C4-2B (cell line): ENCODE measurements at regions not wholly inside any gene's neighbourhood (a gene's known extent, or its start where the extent isn't known, plus 50 kb on each side); places are given as distances from the start of the nearest gene placed in this dataset.

ENCODE experiments used
- ZFX ChIP-seq: fragments of 450-650 bp; IDR thresholded peaks from 2 replicates; pipeline ENCODE4 v1.6.1; 2017
- TF ChIP-seq, protein P1 (sequence below): fragments of 450-650 bp; conservative IDR thresholded peaks from 2 replicates; pipeline ENCODE4 v1.5.1; 2017; ENCODE audit warnings: mild to moderate bottlenecking

DNA sequence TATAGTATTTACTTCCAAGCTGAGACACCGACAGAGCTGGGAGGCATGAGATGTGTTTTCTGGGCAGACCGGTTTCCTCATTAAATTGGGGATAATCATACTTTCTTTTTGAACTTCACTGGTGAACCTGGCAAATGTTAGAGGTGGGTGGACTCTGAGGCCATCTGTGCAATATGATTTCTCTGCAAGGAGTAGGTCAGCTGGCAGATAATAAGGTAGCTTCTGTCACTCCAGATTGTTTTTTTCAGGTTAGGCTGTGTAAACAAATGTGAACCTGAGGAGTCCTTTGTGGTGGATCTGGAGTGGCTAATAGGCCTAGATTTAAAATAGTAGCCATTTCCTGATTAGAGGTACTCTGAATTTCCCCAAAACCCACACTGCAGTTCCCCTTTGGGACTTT lies 75.4 kb upstream of the S1PR3 start:
- TF ChIP-seq, protein P1, sequence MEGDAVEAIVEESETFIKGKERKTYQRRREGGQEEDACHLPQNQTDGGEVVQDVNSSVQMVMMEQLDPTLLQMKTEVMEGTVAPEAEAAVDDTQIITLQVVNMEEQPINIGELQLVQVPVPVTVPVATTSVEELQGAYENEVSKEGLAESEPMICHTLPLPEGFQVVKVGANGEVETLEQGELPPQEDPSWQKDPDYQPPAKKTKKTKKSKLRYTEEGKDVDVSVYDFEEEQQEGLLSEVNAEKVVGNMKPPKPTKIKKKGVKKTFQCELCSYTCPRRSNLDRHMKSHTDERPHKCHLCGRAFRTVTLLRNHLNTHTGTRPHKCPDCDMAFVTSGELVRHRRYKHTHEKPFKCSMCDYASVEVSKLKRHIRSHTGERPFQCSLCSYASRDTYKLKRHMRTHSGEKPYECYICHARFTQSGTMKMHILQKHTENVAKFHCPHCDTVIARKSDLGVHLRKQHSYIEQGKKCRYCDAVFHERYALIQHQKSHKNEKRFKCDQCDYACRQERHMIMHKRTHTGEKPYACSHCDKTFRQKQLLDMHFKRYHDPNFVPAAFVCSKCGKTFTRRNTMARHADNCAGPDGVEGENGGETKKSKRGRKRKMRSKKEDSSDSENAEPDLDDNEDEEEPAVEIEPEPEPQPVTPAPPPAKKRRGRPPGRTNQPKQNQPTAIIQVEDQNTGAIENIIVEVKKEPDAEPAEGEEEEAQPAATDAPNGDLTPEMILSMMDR = no peak
- no peak for TF ChIP-seq ZFX
